Endothelial cell of umbilical vein (primary cell): ENCODE measurements at regions not wholly inside any gene's neighbourhood (a gene's known extent, or its start where the extent isn't known, plus 50 kb on each side); places are given as distances from the start of the nearest gene placed in this dataset.

Experiments used
- CTCF ChIP-seq, 2 donors: IDR thresholded peaks; 1 replicate in 1 of 2; 2 replicates in 1 of 2; pipeline ENCODE4 v1.5.1; 2011; ENCODE audit warnings: low read length in 2 of 2, mild to moderate bottlenecking in 2 of 2, moderate library complexity in 2 of 2, control low read depth in 1 of 2, inconsistent platforms in 1 of 2, low read depth in 1 of 2; ENCODE audit not compliant: insufficient read depth in 1 of 2; ENCODE audit errors: extremely low read depth in 1 of 2
- EZH2 ChIP-seq: IDR thresholded peaks from 2 replicates; pipeline ENCODE4 v1.6.1; 2012; ENCODE audit warnings: borderline replicate concordance, low read depth, mild to moderate bottlenecking, moderate library complexity, low read length, inconsistent platforms; ENCODE audit not compliant: severe bottlenecking
- POLR2A ChIP-seq: IDR thresholded peaks from 2 replicates; pipeline ENCODE4 v1.6.1; 2012; ENCODE audit warnings: low read depth, mild to moderate bottlenecking, control low read depth, low read length
- POLR2AphosphoS5 ChIP-seq: IDR thresholded peaks from 2 replicates; pipeline ENCODE4 v1.6.1; 2012; ENCODE audit warnings: low read depth, mild to moderate bottlenecking, control low read depth, low read length, moderate library complexity; ENCODE audit not compliant: insufficient read depth

GRCh38 chr7:11970132-11970531, 138.1 kb upstream of the THSD7A start:
- no peak for TF ChIP-seq EZH2
- no peak for TF ChIP-seq CTCF (IDR thresholded peaks at IDR 0.05; ENCODE audit: extremely low read depth in 1 of 2, insufficient read depth in 1 of 2, low read depth in 1 of 2, low read length in 2 of 2)
- no peak for TF ChIP-seq POLR2A
- TF ChIP-seq POLR2AphosphoS5, result no peak
